Tibial artery (tissue), 4 donors: ENCODE measurements at regions not wholly inside any gene's neighbourhood (a gene's known extent, or its start where the extent isn't known, plus 50 kb on each side); places are given as distances from the start of the nearest gene placed in this dataset.
A peak's percentile ranks its signal among the peaks of the same experiment; 100 is the strongest.

Experiments used
- DNase-seq, 2 donors: peaks; one replicate each; pipeline ENCODE4 v3.0.0-alpha.2; 2019
- H3K27ac ChIP-seq, 2 donors: fragments of 200-600 bp; sonication (generic) in 1 of 2; 1 replicate in 1 of 2; 2 replicates in 1 of 2; pipeline ENCODE4 v1.5.1; 2018 to 2019; ENCODE audit warnings: mild to moderate bottlenecking in 1 of 2
- H3K27me3 ChIP-seq, 2 donors: fragments of 200-600 bp; sonication (generic) in 1 of 2; one replicate each; pipeline versions ENCODE4 v1.5.1 to v1.6.0; 2016 to 2019
- H3K36me3 ChIP-seq, 3 donors: fragments of 200-600 bp; sonication (generic) in 2 of 3; one replicate each; pipeline ENCODE4 v1.5.1; 2016 to 2019; ENCODE audit warnings: mild to moderate bottlenecking in 2 of 3
- H3K4me1 ChIP-seq, 4 donors: fragments of 200-600 bp; sonication (generic) in 2 of 4; 1 replicate in 3 of 4; 2 replicates in 1 of 4; pipeline ENCODE4 v1.5.1; 2016 to 2019
- H3K4me3 ChIP-seq, 2 donors: fragments of 200-600 bp; sonication (generic) in 1 of 2; 1 replicate in 1 of 2; 2 replicates in 1 of 2; pipeline ENCODE4 v1.5.1; 2018 to 2019; ENCODE audit warnings: mild to moderate bottlenecking in 2 of 2
- H3K9me3 ChIP-seq, 3 donors: fragments of 200-600 bp; sonication (generic) in 1 of 3; one replicate each; pipeline ENCODE4 v1.5.1; 2016 to 2019
- intact Hi-C: fragments of 100-400 bp; cut with DNase I; formaldehyde crosslinking; loops from one replicate; pipeline ENCODE4 v1.15.0; 2023; ENCODE audit warnings: low total_unique reads
- TF ChIP-seq, protein P1 (sequence below), 2 experiments: fragments of 200-600 bp in 1 of 2; fragments of 450-650 bp in 1 of 2; IDR thresholded peaks; one replicate each; pipeline ENCODE4 v1.5.1; 2017 to 2019; ENCODE audit warnings: antibody characterized with exemption in 2 of 2, mild to moderate bottlenecking in 1 of 2, moderate library complexity in 1 of 2

- intact Hi-C loops = no loop called here
- no peaks in the 10 kb centered on the region for H3K27me3 ChIP-seq
- H3K9me3 ChIP-seq = no peaks in the 10 kb centered on the region
- no peak for DNase-seq
- H3K27ac ChIP-seq = no peak overlapping the region
- H3K4me1 ChIP-seq = peaks cover 0 to 37% (median 7%) of the 10 kb centered on the region in 4 donors
- TF ChIP-seq, protein P1, sequence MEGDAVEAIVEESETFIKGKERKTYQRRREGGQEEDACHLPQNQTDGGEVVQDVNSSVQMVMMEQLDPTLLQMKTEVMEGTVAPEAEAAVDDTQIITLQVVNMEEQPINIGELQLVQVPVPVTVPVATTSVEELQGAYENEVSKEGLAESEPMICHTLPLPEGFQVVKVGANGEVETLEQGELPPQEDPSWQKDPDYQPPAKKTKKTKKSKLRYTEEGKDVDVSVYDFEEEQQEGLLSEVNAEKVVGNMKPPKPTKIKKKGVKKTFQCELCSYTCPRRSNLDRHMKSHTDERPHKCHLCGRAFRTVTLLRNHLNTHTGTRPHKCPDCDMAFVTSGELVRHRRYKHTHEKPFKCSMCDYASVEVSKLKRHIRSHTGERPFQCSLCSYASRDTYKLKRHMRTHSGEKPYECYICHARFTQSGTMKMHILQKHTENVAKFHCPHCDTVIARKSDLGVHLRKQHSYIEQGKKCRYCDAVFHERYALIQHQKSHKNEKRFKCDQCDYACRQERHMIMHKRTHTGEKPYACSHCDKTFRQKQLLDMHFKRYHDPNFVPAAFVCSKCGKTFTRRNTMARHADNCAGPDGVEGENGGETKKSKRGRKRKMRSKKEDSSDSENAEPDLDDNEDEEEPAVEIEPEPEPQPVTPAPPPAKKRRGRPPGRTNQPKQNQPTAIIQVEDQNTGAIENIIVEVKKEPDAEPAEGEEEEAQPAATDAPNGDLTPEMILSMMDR (IDR thresholded peaks at IDR 0.05) = no peak
- H3K36me3 ChIP-seq = no peaks in the 10 kb centered on the region
- H3K4me3 ChIP-seq = no peak overlapping the region
Observed at GRCh38 chr11:95516175-95516574, 273.4 kb downstream of the FAM76B start.

- Histone ChIP-seq H3K27me3 (no peaks in the 10 kb centered on the region), H3K4me3 (no peak overlapping the region), H3K9me3 (no peaks in the 10 kb centered on the region), H3K4me1 (peaks cover 0 to 37% (median 7%) of the 10 kb centered on the region in 4 donors), H3K27ac (no peak overlapping the region), H3K36me3 (no peaks in the 10 kb centered on the region)
- TF ChIP-seq, protein P1 (IDR thresholded peaks at IDR 0.05) = no peak
- intact Hi-C loops = no loop called here
- DNase-seq = no peak
Observed at GRCh38 chr11:95515371-95515770, 274.2 kb downstream of the FAM76B start.

GRCh38 chr11:95514416-95515110 lies 275.0 kb downstream of the FAM76B start:
- no peak for DNase-seq
- Histone ChIP-seq H3K9me3 (no peaks in the 10 kb centered on the region), H3K4me1 (peaks cover 0 to 37% (median 7%) of the 10 kb centered on the region in 4 donors), H3K27me3 (no peaks in the 10 kb centered on the region), H3K27ac (no peak overlapping the region), H3K4me3 (no peak overlapping the region), H3K36me3 (no peaks in the 10 kb centered on the region)
- intact Hi-C loops = loop anchor here (5.0 kb wide), 1 partner anchor 38 kb away; no protein-coding TSS in a partner anchor
- TF ChIP-seq, protein P1 (IDR thresholded peaks at IDR 0.05) = no peak

- Histone ChIP-seq H3K9me3 (no peaks in the 10 kb centered on the region), H3K27ac (peak overlapping the region; percentile 8 to 61), H3K4me3 (no peak overlapping the region), H3K36me3 (no peaks in the 10 kb centered on the region), H3K4me1 (peaks cover 0 to 54% (median 14%) of the 10 kb centered on the region in 4 donors), H3K27me3 (no peaks in the 10 kb centered on the region)
- peak; percentile 80 for DNase-seq
- intact Hi-C loops = loop anchor here (5.0 kb wide), 1 partner anchor 40 kb away; no protein-coding TSS in a partner anchor
- TF ChIP-seq, protein P1 (IDR thresholded peaks at IDR 0.05) = no peak
Observed at GRCh38 chr11:95512682-95513081, 276.9 kb downstream of the FAM76B start.

GRCh38 chr11:95512177-95512576 lies 277.4 kb downstream of the FAM76B start:
- Histone ChIP-seq H3K9me3 (no peaks in the 10 kb centered on the region), H3K27me3 (no peaks in the 10 kb centered on the region), H3K4me1 (peaks cover 0 to 56% (median 16%) of the 10 kb centered on the region in 4 donors), H3K36me3 (no peaks in the 10 kb centered on the region), H3K4me3 (no peak overlapping the region), H3K27ac (peak overlapping the region; percentile 8 to 61)
- intact Hi-C loops = loop anchor here (5.0 kb wide), 1 partner anchor 40 kb away; no protein-coding TSS in a partner anchor
- peak; percentile 80 to 81 for DNase-seq
- TF ChIP-seq, protein P1 (IDR thresholded peaks at IDR 0.05) = no peak
